PC-3 (cell line): ENCODE measurements at regions not wholly inside any gene's neighbourhood (a gene's known extent, or its start where the extent isn't known, plus 50 kb on each side); places are given as distances from the start of the nearest gene placed in this dataset.

Source experiments
- EZH2 ChIP-seq: fragments of 300-600 bp; sonication (generic); IDR thresholded peaks from one replicate; pipeline ENCODE4 v1.6.1; 2017; ENCODE audit warnings: antibody characterized with exemption, mild to moderate bottlenecking, low read length; ENCODE audit not compliant: unreplicated experiment
- TF ChIP-seq, protein P1 (sequence below): fragments of 300-600 bp; sonication (generic); conservative IDR thresholded peaks from 2 replicates; pipeline ENCODE4 v1.5.1; 2017; ENCODE audit warnings: antibody characterized with exemption, low read depth, mild to moderate bottlenecking, low read length

DNA sequence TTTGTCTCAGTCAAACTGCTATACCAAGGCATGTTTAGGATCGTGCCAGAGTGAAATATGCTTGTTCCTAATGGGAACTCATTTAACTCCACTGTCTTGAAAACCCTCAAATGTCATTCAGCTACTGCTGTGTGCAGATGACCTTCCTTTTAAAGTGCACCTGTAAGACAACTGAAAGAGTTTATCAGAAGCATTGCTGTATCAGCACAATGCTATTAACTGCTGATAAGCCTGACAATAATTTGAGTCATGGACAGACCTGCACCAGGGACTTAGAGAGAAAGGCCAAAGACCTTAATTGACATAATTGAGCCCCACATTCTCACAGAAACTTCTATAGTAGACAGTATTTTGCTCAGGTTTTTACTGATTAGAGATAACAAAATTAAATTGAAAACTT, 557.9 kb downstream of the DIPK2A start:
- TF ChIP-seq, protein P1, sequence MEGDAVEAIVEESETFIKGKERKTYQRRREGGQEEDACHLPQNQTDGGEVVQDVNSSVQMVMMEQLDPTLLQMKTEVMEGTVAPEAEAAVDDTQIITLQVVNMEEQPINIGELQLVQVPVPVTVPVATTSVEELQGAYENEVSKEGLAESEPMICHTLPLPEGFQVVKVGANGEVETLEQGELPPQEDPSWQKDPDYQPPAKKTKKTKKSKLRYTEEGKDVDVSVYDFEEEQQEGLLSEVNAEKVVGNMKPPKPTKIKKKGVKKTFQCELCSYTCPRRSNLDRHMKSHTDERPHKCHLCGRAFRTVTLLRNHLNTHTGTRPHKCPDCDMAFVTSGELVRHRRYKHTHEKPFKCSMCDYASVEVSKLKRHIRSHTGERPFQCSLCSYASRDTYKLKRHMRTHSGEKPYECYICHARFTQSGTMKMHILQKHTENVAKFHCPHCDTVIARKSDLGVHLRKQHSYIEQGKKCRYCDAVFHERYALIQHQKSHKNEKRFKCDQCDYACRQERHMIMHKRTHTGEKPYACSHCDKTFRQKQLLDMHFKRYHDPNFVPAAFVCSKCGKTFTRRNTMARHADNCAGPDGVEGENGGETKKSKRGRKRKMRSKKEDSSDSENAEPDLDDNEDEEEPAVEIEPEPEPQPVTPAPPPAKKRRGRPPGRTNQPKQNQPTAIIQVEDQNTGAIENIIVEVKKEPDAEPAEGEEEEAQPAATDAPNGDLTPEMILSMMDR: no peak
- no peak for TF ChIP-seq EZH2
